GM23248 (cell line): ENCODE measurements at regions not wholly inside any gene's neighbourhood (a gene's known extent, or its start where the extent isn't known, plus 50 kb on each side); places are given as distances from the start of the nearest gene placed in this dataset.

ENCODE experiments used
- EZH2 ChIP-seq: fragments of 200-600 bp; sonication (generic); IDR thresholded peaks from 2 replicates; pipeline ENCODE4 v1.6.1; 2018; ENCODE audit warnings: antibody characterized with exemption, mild to moderate bottlenecking; ENCODE audit not compliant: insufficient read depth, poor library complexity, severe bottlenecking
- EZH2phosphoT487 ChIP-seq: fragments of 200-600 bp; sonication (generic); IDR thresholded peaks from 2 replicates; pipeline ENCODE4 v1.6.1; 2018; ENCODE audit warnings: antibody characterized with exemption, moderate library complexity, mild to moderate bottlenecking, low read depth; ENCODE audit not compliant: insufficient read depth

DNA sequence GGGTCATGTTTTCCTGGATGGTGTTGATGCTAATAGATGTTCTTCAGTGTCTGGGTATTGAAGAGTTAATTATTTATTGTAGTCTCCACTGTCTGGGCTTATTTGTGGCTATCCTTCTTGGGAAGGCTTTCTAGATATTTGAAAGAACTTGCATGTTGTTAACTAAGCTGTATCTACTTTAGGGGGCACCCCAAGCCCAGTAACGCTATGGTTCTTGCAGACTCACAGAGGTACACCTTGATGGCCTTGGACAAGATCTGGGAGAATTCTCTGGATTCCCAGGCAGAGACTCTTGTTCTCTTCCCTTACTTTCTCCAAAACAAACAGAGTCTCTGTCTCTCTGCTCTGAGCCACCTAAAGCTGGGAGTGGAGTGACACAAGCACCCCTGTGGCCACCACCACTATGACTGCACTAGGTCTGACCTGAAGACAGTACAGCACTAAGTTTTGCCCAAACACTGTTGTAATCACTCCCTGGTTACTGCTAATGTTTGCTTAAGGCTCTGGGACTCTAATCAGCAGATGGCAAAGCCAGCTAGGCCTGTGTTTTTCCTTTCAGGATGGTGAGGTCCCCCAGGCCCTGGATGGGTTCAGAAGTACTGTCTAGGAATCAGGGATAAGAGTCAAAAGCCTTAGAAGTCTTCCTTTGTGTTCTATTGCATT lies 76.5 kb upstream of the C1orf21 start:
- TF ChIP-seq EZH2 = no peak
- no peak for TF ChIP-seq EZH2phosphoT487
